NOMO-1 (cell line): ENCODE measurements at regions not wholly inside any gene's neighbourhood (a gene's known extent, or its start where the extent isn't known, plus 50 kb on each side); places are given as distances from the start of the nearest gene placed in this dataset.

Source experiments
- DNase-seq, 2 experiments: peaks; one replicate each; lab custom pipeline; 2025; ENCODE audit not compliant: unreplicated experiment in 2 of 2; lab: John Stamatoyannopoulos, UW

DNA sequence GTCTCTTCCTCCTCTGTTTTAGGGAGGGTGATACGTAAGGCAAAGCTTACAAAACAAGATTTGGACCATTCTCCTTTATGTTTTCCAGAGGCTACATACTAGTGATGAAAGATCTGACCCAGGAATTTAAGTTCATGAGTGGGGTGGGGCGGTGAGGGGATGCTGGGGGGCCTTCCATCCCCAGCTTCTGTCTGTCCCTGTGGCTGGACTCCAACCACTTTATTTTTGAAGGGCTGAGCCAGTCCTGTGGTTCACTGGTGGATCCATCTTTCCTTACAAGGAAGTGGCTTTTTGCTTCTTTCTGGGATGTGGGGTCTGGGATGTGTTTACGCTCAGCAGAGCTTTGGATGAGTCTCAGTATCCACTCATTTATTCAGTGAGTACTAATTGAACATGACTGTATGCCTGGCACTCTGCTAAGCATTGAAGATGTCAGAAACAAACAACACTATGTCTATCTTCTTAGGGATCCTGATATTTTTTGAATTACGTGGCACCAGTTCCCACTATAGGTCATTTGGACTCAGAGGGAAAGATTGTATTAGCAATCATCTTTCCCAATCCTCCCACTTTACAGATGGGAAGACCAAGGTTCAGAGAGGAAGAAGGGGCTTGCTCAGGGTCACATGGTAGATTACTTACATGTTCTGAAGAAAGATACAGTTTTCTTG is 291.8 kb upstream of the TBX3 start:
- no peak for DNase-seq

DNA sequence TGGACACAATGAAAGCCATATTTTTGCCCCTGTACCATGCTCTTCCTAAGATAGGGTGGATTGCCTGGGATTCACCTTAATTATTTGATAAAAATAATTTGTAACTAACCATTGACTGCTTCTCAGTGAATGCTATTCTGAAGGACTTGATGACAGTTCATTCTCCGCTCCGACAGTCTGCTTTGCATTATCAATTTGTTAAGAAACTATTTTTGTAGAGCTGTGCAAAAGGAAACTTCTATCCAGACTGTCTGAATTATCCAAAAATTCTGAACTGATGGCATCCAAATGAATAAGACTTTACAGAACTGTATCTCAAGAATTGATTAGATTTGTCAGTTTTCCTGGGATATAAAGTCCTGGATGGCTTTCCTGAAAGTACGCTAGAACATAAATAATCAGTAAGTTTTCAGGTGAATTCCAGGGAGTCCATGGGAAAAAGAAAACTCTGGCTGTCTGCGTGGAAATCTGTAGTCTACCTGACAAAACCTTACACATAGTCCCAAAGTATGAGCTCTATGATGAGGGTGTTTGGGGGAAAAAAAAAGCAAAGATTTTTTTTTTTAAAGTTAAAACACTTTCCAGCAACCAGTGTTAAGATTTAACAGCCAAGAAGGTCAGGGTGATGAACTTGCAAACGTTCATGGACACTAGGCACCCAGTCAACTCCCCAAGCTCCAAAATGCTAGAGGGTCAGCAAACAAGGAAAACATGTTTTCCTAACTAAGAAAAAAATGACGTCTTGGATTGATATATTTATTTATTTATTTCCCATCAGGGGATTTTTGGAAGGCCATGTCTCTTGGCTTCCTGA is 291.1 kb upstream of the TBX3 start:
- no peak for DNase-seq

GRCh38 chr12:114974333-114974732 is 290.4 kb upstream of the TBX3 start:
- DNase-seq = no peak

DNA sequence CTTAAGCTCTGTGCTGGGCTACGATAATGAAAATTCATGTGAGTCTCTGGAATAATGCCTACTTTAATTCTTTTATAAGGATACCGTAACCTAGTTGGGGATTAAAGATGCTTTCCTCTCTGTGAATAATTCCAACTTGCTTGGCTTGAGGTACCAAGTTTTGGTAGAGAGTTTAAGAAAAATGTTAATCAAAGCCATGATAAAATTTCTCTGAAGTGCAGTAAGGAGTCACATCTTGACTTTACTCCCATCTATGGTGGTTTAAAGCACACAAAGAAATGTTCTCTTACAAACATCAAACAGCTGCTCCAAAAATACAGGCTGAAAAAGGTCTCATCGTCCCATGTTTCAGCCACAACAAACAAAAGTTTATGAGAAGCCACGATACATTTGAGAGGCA is 284.8 kb upstream of the TBX3 start:
- no peak for DNase-seq

DNA sequence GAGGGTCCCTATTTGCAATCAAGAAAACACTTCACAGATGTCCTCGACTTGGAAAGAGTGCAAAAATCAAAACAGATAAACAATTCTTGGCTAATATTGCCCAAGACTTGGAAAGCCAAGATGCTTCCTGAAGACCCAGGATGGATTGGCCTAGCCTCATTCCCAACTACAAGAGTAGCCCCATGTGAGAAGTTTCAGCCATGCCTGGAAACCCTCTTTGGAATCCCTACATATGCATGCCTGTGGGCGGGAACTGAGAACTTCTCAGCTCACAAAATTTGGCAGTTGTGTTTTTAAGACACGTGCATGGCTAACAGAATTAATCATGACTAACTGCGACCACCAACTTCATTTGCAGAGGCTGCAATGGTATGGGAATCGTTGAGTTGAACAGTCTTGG is 283.2 kb upstream of the TBX3 start:
- DNase-seq = no peak

DNA sequence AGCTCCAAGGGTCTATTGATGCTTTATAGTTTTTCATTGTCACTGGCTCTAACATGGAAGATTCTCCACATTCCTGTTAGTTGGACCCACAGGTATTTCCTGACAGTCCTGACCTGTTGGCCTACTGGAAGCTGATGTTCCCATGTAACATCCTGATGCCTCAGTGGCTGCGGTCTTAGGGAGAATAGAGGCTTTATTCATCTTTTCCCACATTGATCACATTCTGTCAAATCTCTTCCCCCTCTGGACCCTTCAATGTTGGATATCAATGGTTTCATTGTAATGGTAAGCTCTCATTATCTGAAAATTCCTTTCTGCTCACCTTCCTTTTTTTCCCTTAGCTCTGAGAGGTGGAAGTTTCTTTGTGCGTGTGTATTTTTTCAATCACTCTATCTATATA is 280.9 kb upstream of the TBX3 start:
- no peak for DNase-seq

DNA sequence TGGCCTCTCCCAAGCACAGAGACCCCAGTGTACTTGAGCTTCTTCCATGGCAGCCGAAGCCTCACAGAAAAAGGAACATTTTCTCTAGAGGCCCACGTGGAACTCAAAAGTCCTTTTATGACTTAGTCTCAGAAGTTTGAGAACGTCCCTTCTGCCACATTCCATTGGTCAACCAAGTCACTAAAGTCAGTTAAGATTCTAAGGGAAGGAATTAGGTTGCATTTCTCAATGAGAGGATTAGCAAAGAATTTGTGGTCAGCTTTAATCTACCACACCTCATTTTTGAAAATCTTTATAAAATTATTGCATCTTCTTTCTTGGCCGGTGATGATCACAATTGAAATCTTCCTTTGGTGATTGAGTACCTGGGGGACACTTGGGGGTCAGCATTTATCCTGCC is 279.9 kb upstream of the TBX3 start:
- no peak for DNase-seq

DNA sequence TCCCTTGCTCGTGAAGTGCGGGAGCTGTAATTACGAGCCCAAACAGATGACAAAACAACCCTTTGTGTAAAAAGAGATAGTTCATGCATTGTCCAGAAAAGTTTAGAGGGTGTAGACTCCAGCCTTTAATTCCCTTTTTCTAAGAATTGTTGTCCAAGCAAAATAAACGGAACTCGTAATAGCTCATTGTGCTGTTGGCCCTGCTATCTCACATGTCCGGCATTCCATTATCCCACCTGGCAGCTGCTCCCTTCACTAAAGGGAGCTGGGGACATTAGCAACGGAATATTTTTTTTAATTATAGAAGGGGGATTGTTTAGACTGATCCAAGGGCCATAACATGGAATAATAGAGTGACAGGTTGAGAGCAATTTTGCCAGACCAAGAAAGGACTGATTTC is 277.5 kb upstream of the TBX3 start:
- DNase-seq = no peak

GRCh38 chr12:114958538-114958937 is 274.6 kb upstream of the TBX3 start:
- no peak for DNase-seq

GRCh38 chr12:114957225-114957624 is 273.2 kb upstream of the TBX3 start:
- no peak for DNase-seq

GRCh38 chr12:114955414-114956014 is 271.5 kb upstream of the TBX3 start:
- no peak for DNase-seq

DNA sequence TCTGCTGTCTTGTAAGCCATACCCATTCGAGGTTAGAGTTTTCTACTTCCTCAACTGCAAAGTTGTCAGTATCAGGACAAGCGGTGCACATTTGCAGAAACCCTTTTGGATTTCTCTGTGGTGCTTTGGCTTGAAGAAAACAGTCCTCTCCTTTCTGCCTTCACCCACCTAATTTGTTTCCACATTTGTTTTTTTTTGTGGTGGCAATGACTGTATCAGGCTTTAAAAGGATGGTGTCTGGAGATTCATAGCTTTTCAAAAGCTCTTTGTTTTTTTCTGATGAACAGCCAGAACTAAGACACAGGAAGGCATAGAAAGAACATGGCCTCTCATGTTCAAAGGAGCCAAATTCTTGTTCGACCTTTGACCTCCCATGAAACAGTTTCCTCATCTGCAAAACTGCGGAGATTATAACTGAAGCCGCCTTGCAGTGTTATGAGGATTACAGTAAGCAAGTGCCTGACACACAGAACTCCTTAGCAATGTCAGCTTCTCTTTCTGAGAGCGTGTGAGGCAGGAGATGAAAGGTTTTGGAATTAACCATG is 270.6 kb upstream of the TBX3 start:
- DNase-seq = no peak

- no peak for DNase-seq
Observed at GRCh38 chr12:114952573-114953271, 268.7 kb upstream of the TBX3 start.

DNA sequence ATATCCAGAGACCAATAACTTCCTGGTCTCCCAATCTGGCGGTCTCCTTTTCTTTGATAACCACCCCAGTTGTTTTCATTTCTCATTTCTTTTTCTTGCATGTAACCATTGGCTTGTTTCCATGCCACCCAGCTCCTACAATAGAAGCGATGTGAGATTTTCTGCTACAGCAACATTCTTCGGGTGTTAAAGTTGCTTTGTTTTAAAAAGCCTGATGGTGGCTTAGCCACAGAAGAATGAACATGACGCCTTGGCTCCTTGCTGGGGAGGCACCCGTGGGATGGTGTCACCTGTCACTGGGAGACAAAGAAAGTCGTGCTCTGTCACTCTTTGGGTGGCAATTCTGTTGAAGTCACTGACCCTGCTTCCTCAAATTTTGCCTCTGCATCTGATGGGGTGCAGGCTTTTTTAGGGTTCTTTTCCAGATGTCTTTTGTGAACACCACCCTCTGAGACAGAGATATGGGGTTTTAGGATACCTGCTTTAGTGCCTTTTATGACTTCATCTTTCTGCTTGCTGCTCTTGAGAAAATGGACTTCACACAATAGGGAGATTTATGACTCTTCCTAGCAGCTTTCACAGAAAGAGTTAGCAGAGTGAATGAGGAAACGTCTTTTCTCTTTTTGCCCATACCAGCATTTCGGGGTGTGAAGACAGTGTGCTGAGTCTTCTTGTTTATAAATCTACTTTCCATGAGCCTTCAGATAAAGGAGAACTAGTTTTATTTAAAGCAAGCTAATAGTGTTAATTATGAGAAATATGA is 265.3 kb upstream of the TBX3 start:
- no peak for DNase-seq

DNA sequence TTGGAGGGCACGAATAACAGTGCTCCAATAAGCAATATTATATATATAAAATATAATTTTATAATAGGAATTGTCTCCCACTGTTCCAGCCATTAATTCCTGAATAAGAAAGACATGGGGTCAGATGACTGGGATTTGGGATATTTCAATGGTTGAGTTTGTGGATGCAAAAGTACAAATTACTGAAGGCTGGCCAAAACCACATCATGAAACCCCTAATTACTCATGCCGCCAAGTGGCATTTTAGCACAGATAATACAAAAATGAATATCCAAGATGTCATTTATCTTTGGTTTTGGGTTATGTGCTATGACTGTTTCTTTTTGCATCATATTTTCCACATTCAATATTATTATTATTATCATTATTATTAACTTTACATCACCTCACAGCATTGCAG is 261.4 kb upstream of the TBX3 start:
- DNase-seq = no peak

GRCh38 chr12:114944736-114945135 is 260.8 kb upstream of the TBX3 start:
- DNase-seq = no peak

GRCh38 chr12:114943601-114944000 is 259.6 kb upstream of the TBX3 start:
- DNase-seq = no peak

GRCh38 chr12:114938487-114939210 is 254.7 kb upstream of the TBX3 start:
- DNase-seq = no peak

DNA sequence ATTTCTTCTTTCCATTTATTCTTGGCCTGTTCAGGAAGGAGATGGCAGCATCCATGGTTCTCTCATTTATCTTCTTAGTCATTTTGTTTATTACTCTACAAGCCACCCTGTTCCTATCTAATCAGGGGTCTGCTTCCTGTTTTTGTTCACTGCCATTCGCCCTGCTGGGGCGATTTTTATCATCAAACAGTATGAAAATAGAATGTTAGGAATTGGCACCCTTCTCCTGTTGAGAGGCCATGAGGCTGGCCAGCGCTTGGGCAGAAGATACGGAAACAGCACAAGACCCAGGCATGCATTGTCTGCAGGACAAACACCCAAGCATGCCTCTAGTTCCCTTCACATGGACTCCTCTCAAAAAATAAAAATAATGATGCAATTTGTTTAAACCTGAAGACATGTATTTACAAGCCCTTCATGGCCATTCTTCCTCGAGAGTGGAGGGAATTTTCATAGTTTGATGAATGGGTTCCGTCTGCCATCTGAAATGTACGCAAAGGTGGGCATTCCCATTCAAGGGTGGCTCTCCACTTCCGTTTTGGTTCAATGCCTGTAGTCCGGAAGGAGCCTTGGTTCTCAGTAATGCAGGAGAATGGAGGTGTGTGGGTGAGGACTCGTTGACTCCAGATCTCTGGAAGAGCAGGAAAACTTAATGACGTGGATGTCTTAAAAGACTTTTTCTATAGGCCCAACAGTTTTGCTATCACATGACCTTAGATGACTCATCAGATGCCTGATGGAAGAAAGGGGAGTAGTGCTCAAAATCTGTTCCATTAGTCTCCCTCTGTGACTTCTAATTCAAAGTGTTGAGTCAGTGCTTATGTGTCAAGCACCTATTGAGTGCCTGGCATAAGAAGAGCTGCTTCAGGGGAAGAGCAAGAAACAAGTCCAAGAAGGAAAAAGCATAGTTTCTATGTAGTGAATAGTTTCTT is 252.4 kb upstream of the TBX3 start:
- no peak for DNase-seq
